ENCODE measurements at regions not wholly inside any gene's neighbourhood (a gene's known extent, or its start where the extent isn't known, plus 50 kb on each side); places are given as distances from the start of the nearest gene placed in this dataset.

DNA sequence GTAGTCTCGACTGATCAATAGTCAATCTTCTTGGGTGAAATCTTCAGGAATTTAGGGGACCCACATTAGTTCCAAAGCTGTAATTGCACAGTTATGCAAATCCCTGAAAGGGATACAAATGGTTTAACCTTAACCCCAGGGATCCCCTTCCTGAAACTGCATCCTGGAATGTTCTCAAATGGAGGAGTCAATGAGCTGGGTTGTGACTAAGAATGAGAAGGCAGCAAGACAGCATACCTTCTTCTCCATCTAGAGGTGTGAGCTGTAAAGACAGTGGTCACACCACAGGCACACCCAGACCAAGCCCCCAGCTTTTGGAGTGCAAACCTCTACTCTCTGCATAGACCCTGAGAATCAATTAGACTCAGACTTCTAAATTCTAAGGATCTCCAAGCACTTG lies 164.7 kb upstream of the MEIS1 start:
- Histone ChIP-seq H3K4me1 (ENCODE audit: control insufficient read depth, insufficient read depth, low read length) (no peaks in the 10 kb centered on the region), H3K4me3 (ENCODE audit: low read depth, low read length) (no peak overlapping the region), H3K9me3 (ENCODE audit: control insufficient read depth, insufficient read depth, low read depth, low read length) (no peaks in the 10 kb centered on the region), H3K27ac (ENCODE audit: extremely low read depth, low read depth, low read length) (no peak overlapping the region), H3K36me3 (ENCODE audit: control insufficient read depth in 2 of 2, insufficient read depth in 1 of 2, low read length in 2 of 2) (no peaks in the 10 kb centered on the region)
- POLR2A ChIA-PET: no interaction called here
- TF ChIP-seq ZNF654 (tag by site-specific recombination; IDR thresholded peaks at IDR 0.05; ENCODE audit: low read depth): no peak
- CTCF ChIA-PET: no interaction called here

DNA sequence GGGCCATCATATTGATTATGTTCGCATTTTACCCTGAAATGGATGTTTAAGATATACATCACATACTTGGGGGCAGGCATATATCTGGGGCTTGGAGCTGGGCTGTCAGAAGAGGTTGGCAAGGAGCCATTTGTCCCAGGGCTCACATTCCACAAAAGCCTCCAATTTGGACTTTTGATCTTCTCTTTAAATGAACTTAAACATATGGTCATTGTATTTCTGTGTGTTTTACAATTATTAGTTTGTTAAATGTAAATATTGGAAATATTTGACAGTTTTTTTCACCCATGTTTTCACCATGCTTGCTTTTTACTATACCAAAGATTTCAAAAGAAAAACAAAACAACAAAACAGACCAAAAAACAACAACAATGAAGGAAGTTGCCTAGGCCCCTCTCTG lies 165.8 kb upstream of the MEIS1 start:
- Histone ChIP-seq H3K9me3 (ENCODE audit: control insufficient read depth, insufficient read depth, low read depth, low read length) (no peaks in the 10 kb centered on the region), H3K27ac (ENCODE audit: extremely low read depth, low read depth, low read length) (no peak overlapping the region), H3K4me1 (ENCODE audit: control insufficient read depth, insufficient read depth, low read length) (no peaks in the 10 kb centered on the region), H3K36me3 (ENCODE audit: control insufficient read depth in 2 of 2, insufficient read depth in 1 of 2, low read length in 2 of 2) (no peaks in the 10 kb centered on the region), H3K4me3 (ENCODE audit: low read depth, low read length) (no peak overlapping the region)
- TF ChIP-seq ZNF660 (tag by site-specific recombination; IDR thresholded peaks at IDR 0.05) (no peak), ZBTB20 (tag by site-specific recombination; IDR thresholded peaks at IDR 0.05) (no peak)
- TF ChIP-seq, protein P1, sequence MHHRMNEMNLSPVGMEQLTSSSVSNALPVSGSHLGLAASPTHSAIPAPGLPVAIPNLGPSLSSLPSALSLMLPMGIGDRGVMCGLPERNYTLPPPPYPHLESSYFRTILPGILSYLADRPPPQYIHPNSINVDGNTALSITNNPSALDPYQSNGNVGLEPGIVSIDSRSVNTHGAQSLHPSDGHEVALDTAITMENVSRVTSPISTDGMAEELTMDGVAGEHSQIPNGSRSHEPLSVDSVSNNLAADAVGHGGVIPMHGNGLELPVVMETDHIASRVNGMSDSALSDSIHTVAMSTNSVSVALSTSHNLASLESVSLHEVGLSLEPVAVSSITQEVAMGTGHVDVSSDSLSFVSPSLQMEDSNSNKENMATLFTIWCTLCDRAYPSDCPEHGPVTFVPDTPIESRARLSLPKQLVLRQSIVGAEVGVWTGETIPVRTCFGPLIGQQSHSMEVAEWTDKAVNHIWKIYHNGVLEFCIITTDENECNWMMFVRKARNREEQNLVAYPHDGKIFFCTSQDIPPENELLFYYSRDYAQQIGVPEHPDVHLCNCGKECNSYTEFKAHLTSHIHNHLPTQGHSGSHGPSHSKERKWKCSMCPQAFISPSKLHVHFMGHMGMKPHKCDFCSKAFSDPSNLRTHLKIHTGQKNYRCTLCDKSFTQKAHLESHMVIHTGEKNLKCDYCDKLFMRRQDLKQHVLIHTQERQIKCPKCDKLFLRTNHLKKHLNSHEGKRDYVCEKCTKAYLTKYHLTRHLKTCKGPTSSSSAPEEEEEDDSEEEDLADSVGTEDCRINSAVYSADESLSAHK (tag by site-specific recombination; IDR thresholded peaks at IDR 0.05): no peak
- TF ChIP-seq, protein P2, sequence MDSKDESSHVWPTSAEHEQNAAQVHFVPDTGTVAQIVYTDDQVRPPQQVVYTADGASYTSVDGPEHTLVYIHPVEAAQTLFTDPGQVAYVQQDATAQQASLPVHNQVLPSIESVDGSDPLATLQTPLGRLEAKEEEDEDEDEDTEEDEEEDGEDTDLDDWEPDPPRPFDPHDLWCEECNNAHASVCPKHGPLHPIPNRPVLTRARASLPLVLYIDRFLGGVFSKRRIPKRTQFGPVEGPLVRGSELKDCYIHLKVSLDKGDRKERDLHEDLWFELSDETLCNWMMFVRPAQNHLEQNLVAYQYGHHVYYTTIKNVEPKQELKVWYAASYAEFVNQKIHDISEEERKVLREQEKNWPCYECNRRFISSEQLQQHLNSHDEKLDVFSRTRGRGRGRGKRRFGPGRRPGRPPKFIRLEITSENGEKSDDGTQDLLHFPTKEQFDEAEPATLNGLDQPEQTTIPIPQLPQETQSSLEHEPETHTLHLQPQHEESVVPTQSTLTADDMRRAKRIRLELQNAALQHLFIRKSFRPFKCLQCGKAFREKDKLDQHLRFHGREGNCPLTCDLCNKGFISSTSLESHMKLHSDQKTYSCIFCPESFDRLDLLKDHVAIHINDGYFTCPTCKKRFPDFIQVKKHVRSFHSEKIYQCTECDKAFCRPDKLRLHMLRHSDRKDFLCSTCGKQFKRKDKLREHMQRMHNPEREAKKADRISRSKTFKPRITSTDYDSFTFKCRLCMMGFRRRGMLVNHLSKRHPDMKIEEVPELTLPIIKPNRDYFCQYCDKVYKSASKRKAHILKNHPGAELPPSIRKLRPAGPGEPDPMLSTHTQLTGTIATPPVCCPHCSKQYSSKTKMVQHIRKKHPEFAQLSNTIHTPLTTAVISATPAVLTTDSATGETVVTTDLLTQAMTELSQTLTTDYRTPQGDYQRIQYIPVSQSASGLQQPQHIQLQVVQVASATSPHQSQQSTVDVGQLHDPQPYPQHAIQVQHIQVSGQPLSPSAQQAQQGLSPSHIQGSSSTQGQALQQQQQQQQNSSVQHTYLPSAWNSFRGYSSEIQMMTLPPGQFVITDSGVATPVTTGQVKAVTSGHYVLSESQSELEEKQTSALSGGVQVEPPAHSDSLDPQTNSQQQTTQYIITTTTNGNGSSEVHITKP (tag by site-specific recombination; IDR thresholded peaks at IDR 0.05): no peak
- POLR2A ChIA-PET: no interaction called here
- CTCF ChIA-PET: no interaction called here

DNA sequence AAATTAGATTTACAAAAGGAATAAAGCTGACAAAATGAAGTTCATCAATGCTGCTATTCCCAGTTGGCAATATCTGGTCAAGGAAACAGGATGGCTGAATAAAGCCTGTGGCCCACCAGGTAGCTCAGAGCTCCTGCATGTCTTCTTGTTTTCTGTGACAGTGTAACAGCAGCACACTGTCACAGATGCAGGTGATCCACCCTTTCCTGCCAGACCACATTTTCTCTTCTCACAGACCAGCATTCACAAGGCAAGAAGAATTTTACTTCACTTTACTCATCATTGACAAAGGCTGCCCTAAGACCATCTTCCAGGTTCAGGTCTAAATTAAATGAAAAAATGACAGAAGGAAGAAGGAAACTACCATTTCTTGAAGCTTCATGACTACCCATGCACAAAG lies 166.2 kb upstream of the MEIS1 start:
- TF ChIP-seq ZNF544 (tag by site-specific recombination; IDR thresholded peaks at IDR 0.05) (no peak), ZNF404 (tag by site-specific recombination; IDR thresholded peaks at IDR 0.05) (no peak)
- no peak overlapping the region for H3K27ac ChIP-seq (ENCODE audit: extremely low read depth, low read depth, low read length)

DNA sequence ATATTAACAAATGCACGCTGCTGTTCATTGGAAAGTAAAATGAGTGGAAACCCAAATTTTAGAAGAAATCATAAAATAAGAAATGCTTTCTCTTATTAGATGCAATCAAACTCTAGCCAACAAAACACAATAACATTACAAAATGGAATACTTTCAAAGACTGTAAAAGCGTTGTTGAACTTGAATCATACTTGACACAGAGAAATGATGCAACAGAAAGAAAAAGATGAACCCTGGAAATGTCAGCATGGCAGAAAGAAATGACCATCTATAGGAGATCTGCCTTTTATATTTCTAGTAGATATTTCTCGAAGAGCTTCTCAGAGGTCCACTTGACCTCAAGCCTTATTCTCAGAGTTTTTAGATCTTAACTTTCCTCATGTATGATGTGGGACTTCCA lies 170.6 kb upstream of the MEIS1 start:
- no peaks in the 10 kb centered on the region for H3K9me3 ChIP-seq (ENCODE audit: control insufficient read depth, insufficient read depth, low read depth, low read length)
- ChIA-PET POLR2A (no interaction called here), CTCF (no interaction called here)
- no peak overlapping the region for H3K27ac ChIP-seq (ENCODE audit: extremely low read depth, low read depth, low read length)
- no peak overlapping the region for H3K4me3 ChIP-seq (ENCODE audit: low read depth, low read length)
- no peaks in the 10 kb centered on the region for H3K36me3 ChIP-seq (ENCODE audit: control insufficient read depth in 2 of 2, insufficient read depth in 1 of 2, low read length in 2 of 2)
- H3K4me1 ChIP-seq (ENCODE audit: control insufficient read depth, insufficient read depth, low read length): peaks cover 6% of the 10 kb centered on the region
- TF ChIP-seq, protein P3, sequence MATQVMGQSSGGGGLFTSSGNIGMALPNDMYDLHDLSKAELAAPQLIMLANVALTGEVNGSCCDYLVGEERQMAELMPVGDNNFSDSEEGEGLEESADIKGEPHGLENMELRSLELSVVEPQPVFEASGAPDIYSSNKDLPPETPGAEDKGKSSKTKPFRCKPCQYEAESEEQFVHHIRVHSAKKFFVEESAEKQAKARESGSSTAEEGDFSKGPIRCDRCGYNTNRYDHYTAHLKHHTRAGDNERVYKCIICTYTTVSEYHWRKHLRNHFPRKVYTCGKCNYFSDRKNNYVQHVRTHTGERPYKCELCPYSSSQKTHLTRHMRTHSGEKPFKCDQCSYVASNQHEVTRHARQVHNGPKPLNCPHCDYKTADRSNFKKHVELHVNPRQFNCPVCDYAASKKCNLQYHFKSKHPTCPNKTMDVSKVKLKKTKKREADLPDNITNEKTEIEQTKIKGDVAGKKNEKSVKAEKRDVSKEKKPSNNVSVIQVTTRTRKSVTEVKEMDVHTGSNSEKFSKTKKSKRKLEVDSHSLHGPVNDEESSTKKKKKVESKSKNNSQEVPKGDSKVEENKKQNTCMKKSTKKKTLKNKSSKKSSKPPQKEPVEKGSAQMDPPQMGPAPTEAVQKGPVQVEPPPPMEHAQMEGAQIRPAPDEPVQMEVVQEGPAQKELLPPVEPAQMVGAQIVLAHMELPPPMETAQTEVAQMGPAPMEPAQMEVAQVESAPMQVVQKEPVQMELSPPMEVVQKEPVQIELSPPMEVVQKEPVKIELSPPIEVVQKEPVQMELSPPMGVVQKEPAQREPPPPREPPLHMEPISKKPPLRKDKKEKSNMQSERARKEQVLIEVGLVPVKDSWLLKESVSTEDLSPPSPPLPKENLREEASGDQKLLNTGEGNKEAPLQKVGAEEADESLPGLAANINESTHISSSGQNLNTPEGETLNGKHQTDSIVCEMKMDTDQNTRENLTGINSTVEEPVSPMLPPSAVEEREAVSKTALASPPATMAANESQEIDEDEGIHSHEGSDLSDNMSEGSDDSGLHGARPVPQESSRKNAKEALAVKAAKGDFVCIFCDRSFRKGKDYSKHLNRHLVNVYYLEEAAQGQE (tag by site-specific recombination; IDR thresholded peaks at IDR 0.05): no peak

More for the DNA sequence above, 166.2 kb upstream of the MEIS1 start:
- Histone ChIP-seq H3K4me1 (ENCODE audit: control insufficient read depth, insufficient read depth, low read length) (no peaks in the 10 kb centered on the region), H3K4me3 (ENCODE audit: low read depth, low read length) (no peak overlapping the region), H3K36me3 (ENCODE audit: control insufficient read depth in 2 of 2, insufficient read depth in 1 of 2, low read length in 2 of 2) (no peaks in the 10 kb centered on the region), H3K9me3 (ENCODE audit: control insufficient read depth, insufficient read depth, low read depth, low read length) (no peaks in the 10 kb centered on the region)
- POLR2A ChIA-PET: no interaction called here
- CTCF ChIA-PET: no interaction called here
